Neural cell (in vitro differentiated cells): ENCODE measurements at regions not wholly inside any gene's neighbourhood (a gene's known extent, or its start where the extent isn't known, plus 50 kb on each side); places are given as distances from the start of the nearest gene placed in this dataset.

Source experiments
- H2AFZ ChIP-seq: fragments of 200-600, 300-800 bp; sonication (generic), shearing (Covaris generic); 2 replicates; pipeline ENCODE4 v1.6.0; 2014; ENCODE audit warnings: low read depth, mild to moderate bottlenecking, antibody characterized with exemption, low read length, moderate library complexity
- H3F3A ChIP-seq: fragments of 200-600 bp; shearing (Covaris generic); 2 replicates; pipeline ENCODE4 v1.6.1; 2016; ENCODE audit warnings: mild to moderate bottlenecking, moderate library complexity, mixed read lengths, antibody characterized with exemption, low read length; ENCODE audit not compliant: insufficient read depth, poor library complexity, severe bottlenecking
- H3K27ac ChIP-seq: fragments of 200-600, 300-800 bp; sonication (generic), shearing (Covaris generic); 2 replicates; pipeline ENCODE4 v1.5.1; 2014; ENCODE audit warnings: mild to moderate bottlenecking, low read length, moderate library complexity
- H3K27me3 ChIP-seq: fragments of 300-800, 200-600 bp; sonication (generic), shearing (Covaris generic); 2 replicates; pipeline ENCODE4 v1.6.0; 2014; ENCODE audit warnings: mild to moderate bottlenecking, low read depth, low read length, moderate library complexity; ENCODE audit not compliant: insufficient read depth
- H3K36me3 ChIP-seq: fragments of 300-800, 200-600 bp; sonication (generic), shearing (Covaris generic); 2 replicates; pipeline ENCODE4 v1.5.1; 2014; ENCODE audit warnings: mild to moderate bottlenecking, antibody characterized with exemption, low read length, moderate library complexity; ENCODE audit not compliant: insufficient read depth
- H3K4me2 ChIP-seq: fragments of 300-800, 200-600 bp; sonication (generic), shearing (Covaris generic); 2 replicates; pipeline ENCODE4 v1.6.0; 2014; ENCODE audit warnings: mild to moderate bottlenecking, low read length
- H3K4me3 ChIP-seq: fragments of 300-800, 200-600 bp; sonication (generic), shearing (Covaris generic); 2 replicates; pipeline ENCODE4 v1.5.1; 2014; ENCODE audit warnings: mild to moderate bottlenecking, low read length, moderate library complexity
- H3K79me2 ChIP-seq: fragments of 200-600 bp; shearing (Covaris generic); replicated peaks from 2 replicates; pipeline ENCODE4 v1.6.0; 2014; ENCODE audit warnings: mild to moderate bottlenecking, low read length, moderate library complexity; ENCODE audit not compliant: insufficient read depth
- H3K9ac ChIP-seq: fragments of 300-800, 200-600 bp; sonication (generic), shearing (Covaris generic); 2 replicates; pipeline ENCODE4 v1.6.1; 2016; ENCODE audit warnings: mild to moderate bottlenecking, low read length, mixed read lengths
- H3K9me2 ChIP-seq: fragments of 200-600 bp; shearing (Covaris generic); 2 replicates; pipeline ENCODE4 v1.6.1; 2016; ENCODE audit warnings: mild to moderate bottlenecking, low read length, mixed read lengths; ENCODE audit not compliant: insufficient read depth
- H3K9me3 ChIP-seq: fragments of 200-600, 300-800 bp; sonication (generic), shearing (Covaris generic); 2 replicates; pipeline ENCODE4 v1.6.1; 2016; ENCODE audit warnings: mild to moderate bottlenecking, mixed run types, low read length, moderate library complexity, mixed read lengths
- H4K20me1 ChIP-seq: fragments of 200-600 bp; shearing (Covaris generic); 2 replicates; pipeline ENCODE4 v1.6.1; 2016; ENCODE audit warnings: mild to moderate bottlenecking, mixed run types; ENCODE audit not compliant: insufficient read depth
- EP300 ChIP-seq: fragments of 450-650 bp; conservative IDR thresholded peaks from 2 replicates; pipeline ENCODE4 v1.6.1; 2014; ENCODE audit warnings: antibody characterized with exemption, mild to moderate bottlenecking, moderate library complexity; ENCODE audit not compliant: poor library complexity, severe bottlenecking
- EZH2 ChIP-seq: fragments of 200-600, 300-800 bp; shearing (Covaris generic), sonication (generic); IDR thresholded peaks from 2 replicates; pipeline ENCODE4 v1.6.1; 2014; ENCODE audit warnings: antibody characterized with exemption, low read length, borderline replicate concordance, mild to moderate bottlenecking; ENCODE audit not compliant: insufficient read depth, poor library complexity, severe bottlenecking
- MXI1 ChIP-seq: fragments of 450-650 bp; conservative IDR thresholded peaks from 2 replicates; pipeline ENCODE4 v1.6.1; 2014; ENCODE audit warnings: antibody characterized with exemption, mild to moderate bottlenecking; ENCODE audit not compliant: poor library complexity, severe bottlenecking
- POLR2AphosphoS5 ChIP-seq: IDR thresholded peaks from 2 replicates; pipeline ENCODE4 v1.6.1; 2012
- RAD21 ChIP-seq: fragments of 450-650 bp; conservative IDR thresholded peaks from 2 replicates; pipeline ENCODE4 v1.6.1; 2014; ENCODE audit warnings: antibody characterized with exemption, mild to moderate bottlenecking, moderate library complexity
- REST ChIP-seq: IDR thresholded peaks from 2 replicates; pipeline ENCODE4 v1.6.1; 2012; ENCODE audit warnings: borderline replicate concordance
- SMC3 ChIP-seq: fragments of 450-650 bp; conservative IDR thresholded peaks from 2 replicates; pipeline ENCODE4 v1.6.1; 2014; ENCODE audit warnings: antibody characterized with exemption, mild to moderate bottlenecking, moderate library complexity; ENCODE audit not compliant: poor library complexity
- TAF1 ChIP-seq: IDR thresholded peaks from 2 replicates; pipeline ENCODE4 v1.6.1; 2012; ENCODE audit warnings: low read depth
- TF ChIP-seq, protein P1 (sequence below): fragments of 450-650 bp; IDR thresholded peaks from 2 replicates; pipeline ENCODE4 v1.5.1; 2014; ENCODE audit warnings: antibody characterized with exemption, mild to moderate bottlenecking, moderate library complexity; ENCODE audit not compliant: poor library complexity, severe bottlenecking

DNA sequence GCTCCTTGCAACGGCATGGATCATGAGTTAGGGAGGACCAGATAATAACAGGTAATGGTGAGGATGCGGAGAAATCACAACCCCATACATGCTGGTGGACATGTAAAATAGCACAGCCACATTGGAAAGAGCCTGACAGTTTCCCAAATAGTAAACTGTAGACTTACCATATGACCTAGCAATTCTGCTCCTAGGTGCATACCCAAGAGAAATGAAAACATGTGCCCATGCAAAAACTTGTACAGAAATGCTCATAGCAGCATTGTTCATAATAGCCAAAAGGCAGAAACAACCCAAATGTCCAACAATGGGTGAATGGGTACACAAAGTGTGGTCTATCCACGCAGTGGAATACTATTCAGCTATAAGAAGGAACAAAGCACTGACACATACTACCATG lies 97.5 kb upstream of the VRK1 start:
- no peak overlapping the region for H3K4me2 ChIP-seq
- no peak overlapping the region for H3K4me3 ChIP-seq
- H3K9ac ChIP-seq: no peak overlapping the region
- TF ChIP-seq REST (no peak), EP300 (no peak), RAD21 (no peak), POLR2AphosphoS5 (no peak), TAF1 (no peak), MXI1 (no peak), SMC3 (no peak), EZH2 (no peak)
- TF ChIP-seq, protein P1, sequence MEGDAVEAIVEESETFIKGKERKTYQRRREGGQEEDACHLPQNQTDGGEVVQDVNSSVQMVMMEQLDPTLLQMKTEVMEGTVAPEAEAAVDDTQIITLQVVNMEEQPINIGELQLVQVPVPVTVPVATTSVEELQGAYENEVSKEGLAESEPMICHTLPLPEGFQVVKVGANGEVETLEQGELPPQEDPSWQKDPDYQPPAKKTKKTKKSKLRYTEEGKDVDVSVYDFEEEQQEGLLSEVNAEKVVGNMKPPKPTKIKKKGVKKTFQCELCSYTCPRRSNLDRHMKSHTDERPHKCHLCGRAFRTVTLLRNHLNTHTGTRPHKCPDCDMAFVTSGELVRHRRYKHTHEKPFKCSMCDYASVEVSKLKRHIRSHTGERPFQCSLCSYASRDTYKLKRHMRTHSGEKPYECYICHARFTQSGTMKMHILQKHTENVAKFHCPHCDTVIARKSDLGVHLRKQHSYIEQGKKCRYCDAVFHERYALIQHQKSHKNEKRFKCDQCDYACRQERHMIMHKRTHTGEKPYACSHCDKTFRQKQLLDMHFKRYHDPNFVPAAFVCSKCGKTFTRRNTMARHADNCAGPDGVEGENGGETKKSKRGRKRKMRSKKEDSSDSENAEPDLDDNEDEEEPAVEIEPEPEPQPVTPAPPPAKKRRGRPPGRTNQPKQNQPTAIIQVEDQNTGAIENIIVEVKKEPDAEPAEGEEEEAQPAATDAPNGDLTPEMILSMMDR: no peak
- no peaks in the 10 kb centered on the region for H3F3A ChIP-seq
- no peaks in the 10 kb centered on the region for H3K79me2 ChIP-seq
- H3K9me2 ChIP-seq: no peaks in the 10 kb centered on the region
- no peaks in the 10 kb centered on the region for H3K9me3 ChIP-seq
- H3K36me3 ChIP-seq: no peaks in the 10 kb centered on the region
- no peak overlapping the region for H2AFZ ChIP-seq
- no peaks in the 10 kb centered on the region for H4K20me1 ChIP-seq
- H3K27ac ChIP-seq: no peak overlapping the region
- H3K27me3 ChIP-seq: no peaks in the 10 kb centered on the region

DNA sequence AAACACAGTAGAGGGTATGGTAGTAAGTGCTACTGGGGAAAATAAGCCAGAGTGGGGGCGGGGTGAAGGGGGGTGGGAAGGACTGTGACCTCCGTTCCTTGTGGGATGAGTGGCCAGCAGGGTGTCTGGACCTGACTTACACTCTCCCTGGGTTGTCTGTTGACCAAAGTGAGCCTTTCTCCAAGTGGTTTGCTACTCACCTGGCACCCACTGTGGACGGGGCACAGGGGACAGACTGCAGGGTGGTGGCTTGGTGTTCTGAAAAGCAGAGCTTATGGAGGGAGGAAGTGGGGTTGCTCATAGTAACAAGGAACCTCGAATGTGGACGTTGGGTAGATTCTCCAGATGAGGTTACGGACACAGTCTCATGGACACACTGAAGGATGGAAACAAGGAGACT lies 94.4 kb upstream of the VRK1 start:
- Histone ChIP-seq H3K9ac (no peak overlapping the region), H3K79me2 (no peaks in the 10 kb centered on the region), H3F3A (no peaks in the 10 kb centered on the region), H3K9me3 (no peaks in the 10 kb centered on the region), H3K27ac (no peak overlapping the region), H3K4me2 (no peak overlapping the region), H2AFZ (no peak overlapping the region), H3K9me2 (no peaks in the 10 kb centered on the region), H3K36me3 (no peaks in the 10 kb centered on the region), H3K27me3 (no peaks in the 10 kb centered on the region), H3K4me3 (no peak overlapping the region), H4K20me1 (no peaks in the 10 kb centered on the region)
- no peak for TF ChIP-seq POLR2AphosphoS5
- no peak for TF ChIP-seq EP300
- no peak for TF ChIP-seq REST
- TF ChIP-seq MXI1: no peak
- TF ChIP-seq, protein P1: no peak
- no peak for TF ChIP-seq EZH2
- TF ChIP-seq TAF1: no peak
- no peak for TF ChIP-seq RAD21
- no peak for TF ChIP-seq SMC3
